CD14-positive monocyte (primary cell): ENCODE measurements at regions not wholly inside any gene's neighbourhood (a gene's known extent, or its start where the extent isn't known, plus 50 kb on each side); places are given as distances from the start of the nearest gene placed in this dataset.

Source experiments
- DNase-seq, 3 donors: peaks; one replicate each; pipeline ENCODE4 v3.0.0-alpha.2; 2011 to 2022
- H2AFZ ChIP-seq: 2 replicates; pipeline ENCODE4 v1.6.0; 2012; ENCODE audit warnings: mild to moderate bottlenecking, low read depth, low read length, inconsistent platforms; ENCODE audit not compliant: insufficient read depth, poor library complexity, severe bottlenecking
- H3K27ac ChIP-seq, 2 donors: 1 replicate in 1 of 2; 2 replicates in 1 of 2; pipeline ENCODE4 v1.5.1; 2012 to 2013; ENCODE audit warnings: low read length in 2 of 2, control low read depth in 1 of 2, inconsistent platforms in 1 of 2, low read depth in 1 of 2, mild to moderate bottlenecking in 1 of 2
- H3K27me3 ChIP-seq, 2 donors: one replicate each; pipeline versions ENCODE4 v1.6.0 to v1.6.1; 2011 to 2013; ENCODE audit warnings: low read length in 2 of 2; ENCODE audit not compliant: control insufficient read depth in 2 of 2, insufficient read depth in 2 of 2
- H3K36me3 ChIP-seq, 2 donors: replicated peaks in 1 of 2; 1 replicate in 1 of 2; 2 replicates in 1 of 2; pipeline versions ENCODE4 v1.5.1 to v1.6.1; 2012 to 2013; ENCODE audit warnings: low read length in 2 of 2, control low read depth in 1 of 2, inconsistent platforms in 1 of 2, mild to moderate bottlenecking in 1 of 2; ENCODE audit not compliant: insufficient read depth in 2 of 2, control insufficient read depth in 1 of 2
- H3K4me1 ChIP-seq, 2 donors: 1 replicate in 1 of 2; 2 replicates in 1 of 2; pipeline versions ENCODE4 v1.5.1 to v1.6.1; 2012 to 2013; ENCODE audit warnings: low read length in 2 of 2, control low read depth in 1 of 2, inconsistent platforms in 1 of 2, mild to moderate bottlenecking in 1 of 2, moderate library complexity in 1 of 2; ENCODE audit not compliant: insufficient read depth in 2 of 2, control insufficient read depth in 1 of 2
- H3K4me2 ChIP-seq: replicated peaks from 2 replicates; pipeline ENCODE3; 2012; ENCODE audit warnings: low read length, moderate library complexity, mild to moderate bottlenecking; ENCODE audit not compliant: poor library complexity, severe bottlenecking; ENCODE audit errors: extremely low read depth
- H3K4me3 ChIP-seq, 3 experiments: fragments of 200-600 bp in 1 of 3; sonication (generic) in 1 of 3; replicated peaks in 1 of 3; 1 replicate in 2 of 3; 2 replicates in 1 of 3; pipeline ENCODE4 v1.5.1; 2011 to 2013; ENCODE audit warnings: low read length in 3 of 3, mild to moderate bottlenecking in 3 of 3, control low read depth in 2 of 3, low read depth in 2 of 3, inconsistent platforms in 1 of 3, moderate library complexity in 1 of 3
- H3K79me2 ChIP-seq: 2 replicates; pipeline ENCODE4 v1.6.0; 2012; ENCODE audit warnings: mild to moderate bottlenecking, control low read depth, inconsistent platforms, low read length, moderate library complexity; ENCODE audit not compliant: insufficient read depth
- H3K9ac ChIP-seq: 2 replicates; pipeline ENCODE4 v1.6.0; 2017; ENCODE audit warnings: low read length, mild to moderate bottlenecking; ENCODE audit not compliant: insufficient read depth, poor library complexity, severe bottlenecking
- H3K9me3 ChIP-seq, 2 donors: replicated peaks in 1 of 2; 1 replicate in 1 of 2; 2 replicates in 1 of 2; pipeline versions ENCODE4 v1.5.1 to v1.6.1; 2012 to 2013; ENCODE audit warnings: low read length in 2 of 2, control low read depth in 1 of 2; ENCODE audit not compliant: control insufficient read depth in 1 of 2, insufficient read depth in 1 of 2
- H4K20me1 ChIP-seq: 2 replicates; pipeline ENCODE4 v1.6.0; 2012; ENCODE audit warnings: mild to moderate bottlenecking, low read length, control low read depth, moderate library complexity; ENCODE audit not compliant: insufficient read depth
- H3K27ac Mint-ChIP-seq, 7 donors: one replicate each; pipeline ENCODE4 v1.8.0; 2020; ENCODE audit warnings: mild to moderate bottlenecking in 7 of 7, mixed read lengths in 7 of 7, moderate library complexity in 6 of 7, inconsistent platforms in 2 of 7
- H3K27me3 Mint-ChIP-seq, 3 donors: one replicate each; pipeline ENCODE4 v1.8.0; 2021 to 2022; ENCODE audit warnings: low read depth in 3 of 3, mild to moderate bottlenecking in 3 of 3, mixed read lengths in 3 of 3, moderate library complexity in 3 of 3, inconsistent platforms in 1 of 3
- H3K36me3 Mint-ChIP-seq, 2 donors: one replicate each; pipeline ENCODE4 v1.8.0; 2020; ENCODE audit warnings: mixed read lengths in 2 of 2, inconsistent platforms in 1 of 2, mild to moderate bottlenecking in 1 of 2
- H3K4me1 Mint-ChIP-seq: one replicate; pipeline ENCODE4 v1.8.0; 2020; ENCODE audit warnings: mild to moderate bottlenecking, mixed read lengths
- H3K4me3 Mint-ChIP-seq, 2 donors: one replicate each; pipeline ENCODE4 v1.8.0; 2020; ENCODE audit warnings: mild to moderate bottlenecking in 2 of 2, mixed read lengths in 2 of 2, moderate library complexity in 1 of 2
- H3K9me3 Mint-ChIP-seq, 7 donors: one replicate each; pipeline ENCODE4 v1.8.0; 2020 to 2022; ENCODE audit warnings: mixed read lengths in 7 of 7, mild to moderate bottlenecking in 6 of 7, moderate library complexity in 6 of 7, inconsistent platforms in 2 of 7
- WGBS: methylation state at CpG from one replicate; pipeline ENCODE4 v1.1.5; 2013; ENCODE audit warnings: missing lambda C conversion rate; ENCODE audit not compliant: insufficient coverage; 5-methylcytosine and 5-hydroxymethylcytosine counted together
- intact Hi-C, 2 donors: fragments of 100-400 bp; cut with micrococcal nuclease; formaldehyde crosslinking; loops; one replicate each; pipeline versions ENCODE4 v1.15.0 to v1.15.1; 2023
- TF ChIP-seq, protein P1 (sequence below): fragments of 200-600 bp; IDR thresholded peaks from one replicate; pipeline ENCODE4 v1.8.0; 2022; ENCODE audit warnings: antibody characterized with exemption, mild to moderate bottlenecking

GRCh38 chr3:104896624-104897023, 470.1 kb upstream of the ALCAM start:
- Histone ChIP-seq H3K27ac (no peak overlapping the region), H3K79me2 (no peaks in the 10 kb centered on the region), H3K4me1 (no peaks in the 10 kb centered on the region), H2AFZ (no peak overlapping the region), H3K4me3 (no peak overlapping the region), H3K27me3 (no peaks in the 10 kb centered on the region), H3K36me3 (no peaks in the 10 kb centered on the region), H4K20me1 (no peaks in the 10 kb centered on the region), H3K9me3 (no peaks in the 10 kb centered on the region), H3K4me2 (no peak overlapping the region), H3K9ac (no peak overlapping the region)
- H3K27ac Mint-ChIP-seq = no peak overlapping the region
- TF ChIP-seq, protein P1, sequence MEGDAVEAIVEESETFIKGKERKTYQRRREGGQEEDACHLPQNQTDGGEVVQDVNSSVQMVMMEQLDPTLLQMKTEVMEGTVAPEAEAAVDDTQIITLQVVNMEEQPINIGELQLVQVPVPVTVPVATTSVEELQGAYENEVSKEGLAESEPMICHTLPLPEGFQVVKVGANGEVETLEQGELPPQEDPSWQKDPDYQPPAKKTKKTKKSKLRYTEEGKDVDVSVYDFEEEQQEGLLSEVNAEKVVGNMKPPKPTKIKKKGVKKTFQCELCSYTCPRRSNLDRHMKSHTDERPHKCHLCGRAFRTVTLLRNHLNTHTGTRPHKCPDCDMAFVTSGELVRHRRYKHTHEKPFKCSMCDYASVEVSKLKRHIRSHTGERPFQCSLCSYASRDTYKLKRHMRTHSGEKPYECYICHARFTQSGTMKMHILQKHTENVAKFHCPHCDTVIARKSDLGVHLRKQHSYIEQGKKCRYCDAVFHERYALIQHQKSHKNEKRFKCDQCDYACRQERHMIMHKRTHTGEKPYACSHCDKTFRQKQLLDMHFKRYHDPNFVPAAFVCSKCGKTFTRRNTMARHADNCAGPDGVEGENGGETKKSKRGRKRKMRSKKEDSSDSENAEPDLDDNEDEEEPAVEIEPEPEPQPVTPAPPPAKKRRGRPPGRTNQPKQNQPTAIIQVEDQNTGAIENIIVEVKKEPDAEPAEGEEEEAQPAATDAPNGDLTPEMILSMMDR = no peak
- H3K4me3 Mint-ChIP-seq = no peak overlapping the region
- peaks cover 0 to 3% (median 2%) of the 10 kb centered on the region in 7 donors for H3K9me3 Mint-ChIP-seq
- H3K4me1 Mint-ChIP-seq = no peaks in the 10 kb centered on the region
- WGBS = no CpG with 5 or more reads among the region's 1 CpG
- intact Hi-C loops = no loop called here
- no peak for DNase-seq
- no peaks in the 10 kb centered on the region for H3K36me3 Mint-ChIP-seq
- no peaks in the 10 kb centered on the region for H3K27me3 Mint-ChIP-seq

DNA sequence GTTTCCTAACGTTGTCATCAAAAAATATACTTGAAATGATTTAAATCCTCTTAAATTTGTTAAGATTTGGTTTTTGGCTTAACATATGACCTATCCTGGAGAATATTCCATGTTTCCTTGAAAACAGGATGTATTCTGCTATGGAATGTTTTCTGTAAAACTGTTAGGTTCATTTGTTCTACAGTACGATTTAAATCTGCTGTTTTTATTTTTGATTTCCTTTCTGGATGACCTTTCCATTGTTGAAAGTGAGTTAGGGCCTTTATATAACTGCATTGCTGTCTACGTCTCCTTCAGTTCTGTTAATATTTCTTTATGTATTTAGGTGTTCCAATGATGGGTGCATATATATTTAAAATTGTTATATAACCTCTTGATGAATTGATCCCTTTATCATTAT, 465.3 kb upstream of the ALCAM start:
- no peak overlapping the region for H3K9ac ChIP-seq
- intact Hi-C loops = no loop called here
- no CpG with 5 or more reads among the region's 3 CpGs for WGBS
- H3K79me2 ChIP-seq = no peaks in the 10 kb centered on the region
- H4K20me1 ChIP-seq = no peaks in the 10 kb centered on the region
- TF ChIP-seq, protein P1 = no peak
- no peak overlapping the region for H3K4me3 ChIP-seq
- H2AFZ ChIP-seq = no peak overlapping the region
- H3K27ac ChIP-seq = no peak overlapping the region
- H3K36me3 Mint-ChIP-seq = no peaks in the 10 kb centered on the region
- H3K4me3 Mint-ChIP-seq = no peak overlapping the region
- no peaks in the 10 kb centered on the region for H3K27me3 ChIP-seq
- no peaks in the 10 kb centered on the region for H3K4me1 ChIP-seq
- no peaks in the 10 kb centered on the region for H3K36me3 ChIP-seq
- H3K27me3 Mint-ChIP-seq = no peaks in the 10 kb centered on the region
- no peak overlapping the region for H3K4me2 ChIP-seq
- DNase-seq = no peak
- H3K27ac Mint-ChIP-seq = no peak overlapping the region
- H3K9me3 ChIP-seq = peaks cover 8 to 17% of the 10 kb centered on the region in 2 donors
- no peaks in the 10 kb centered on the region for H3K4me1 Mint-ChIP-seq
- peaks cover under 1 to 14% (median 9%) of the 10 kb centered on the region in 7 donors for H3K9me3 Mint-ChIP-seq
